Endodermal cell (in vitro differentiated cells): ENCODE measurements at regions not wholly inside any gene's neighbourhood (a gene's known extent, or its start where the extent isn't known, plus 50 kb on each side); places are given as distances from the start of the nearest gene placed in this dataset.

Experiments used
- DNase-seq: peaks from one replicate; pipeline ENCODE4 v3.0.0-alpha.2; 2017
- H3K27ac ChIP-seq: 2 replicates; pipeline ENCODE4 v1.5.1; 2013; ENCODE audit warnings: mild to moderate bottlenecking, low read depth, low read length, moderate library complexity
- H3K27me3 ChIP-seq: 2 replicates; pipeline ENCODE4 v1.6.1; 2013; ENCODE audit warnings: mild to moderate bottlenecking, low read length, moderate library complexity; ENCODE audit not compliant: insufficient read depth, control insufficient read depth, poor library complexity, severe bottlenecking
- H3K36me3 ChIP-seq: 2 replicates; pipeline ENCODE4 v1.7.0; 2013; ENCODE audit warnings: mild to moderate bottlenecking, low read length, moderate library complexity; ENCODE audit not compliant: control insufficient read depth, insufficient read depth
- H3K4me1 ChIP-seq: one replicate; pipeline ENCODE4 v1.7.0; 2013; ENCODE audit warnings: low read length; ENCODE audit not compliant: control insufficient read depth, insufficient read depth
- H3K4me3 ChIP-seq: 2 replicates; pipeline ENCODE4 v1.5.1; 2013; ENCODE audit warnings: mild to moderate bottlenecking, low read length, moderate library complexity
- H3K9ac ChIP-seq: 2 replicates; pipeline ENCODE4 v1.6.1; 2013; ENCODE audit warnings: mild to moderate bottlenecking, low read length, moderate library complexity; ENCODE audit not compliant: poor library complexity, severe bottlenecking; ENCODE audit errors: extremely low read depth
- H3K9me3 ChIP-seq: 2 replicates; pipeline ENCODE4 v1.6.1; 2013; ENCODE audit warnings: mild to moderate bottlenecking, low read length, moderate library complexity; ENCODE audit not compliant: control insufficient read depth
- H3K27ac Mint-ChIP-seq: 2 replicates; pipeline ENCODE4 v1.8.0; 2020; ENCODE audit warnings: mixed read lengths
- H3K27me3 Mint-ChIP-seq: 2 replicates; pipeline ENCODE4 v1.8.0; 2021; ENCODE audit warnings: mild to moderate bottlenecking, mixed read lengths; ENCODE audit not compliant: insufficient read depth
- H3K36me3 Mint-ChIP-seq: 2 replicates; pipeline ENCODE4 v1.8.0; 2020; ENCODE audit warnings: low read depth, mixed read lengths
- H3K4me1 Mint-ChIP-seq: 2 replicates; pipeline ENCODE4 v1.8.0; 2020; ENCODE audit warnings: mixed read lengths
- H3K4me3 Mint-ChIP-seq: 2 replicates; pipeline ENCODE4 v1.8.0; 2020; ENCODE audit warnings: mild to moderate bottlenecking, moderate library complexity, mixed read lengths
- H3K9me3 Mint-ChIP-seq: 2 replicates; pipeline ENCODE4 v1.8.0; 2020; ENCODE audit warnings: mild to moderate bottlenecking, mixed read lengths
- WGBS, 2 experiments: methylation state at CpG; one replicate each; pipeline versions ENCODE4 v1.1.5 to v1.1.7; 2013; ENCODE audit warnings: missing lambda C conversion rate in 2 of 2, mixed read lengths in 1 of 2; ENCODE audit not compliant: insufficient coverage in 1 of 2, insufficient read length in 1 of 2; 5-methylcytosine and 5-hydroxymethylcytosine counted together
- TF ChIP-seq, protein P1 (sequence below): fragments of 200-600 bp; sonication (generic); conservative IDR thresholded peaks from 2 replicates; pipeline ENCODE4 v1.5.0; 2021; ENCODE audit warnings: antibody characterized with exemption, mild to moderate bottlenecking

DNA sequence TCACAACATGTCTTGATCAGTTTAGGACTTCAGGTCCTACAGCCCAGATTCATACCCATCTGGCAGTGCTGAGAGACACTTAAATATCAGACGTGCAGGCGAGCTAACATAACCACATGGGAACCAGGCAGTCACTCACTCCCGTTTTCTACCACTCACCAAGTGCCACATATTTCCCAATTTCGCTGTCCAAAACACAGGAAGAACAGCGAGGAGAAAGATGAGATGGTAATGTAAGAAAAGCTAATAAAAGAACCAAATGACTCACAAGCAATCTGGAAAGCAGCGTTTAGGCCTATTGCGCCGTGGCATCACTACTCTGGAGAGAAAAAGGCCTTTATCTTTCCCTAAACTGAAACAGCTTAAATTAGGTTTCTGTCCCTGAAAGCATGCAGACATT lies 647.8 kb upstream of the SLC39A10 start:
- Mint-ChIP-seq H3K36me3 (no peaks in the 10 kb centered on the region), H3K9me3 (no peaks in the 10 kb centered on the region), H3K27ac (no peak overlapping the region), H3K4me1 (no peaks in the 10 kb centered on the region), H3K4me3 (no peak overlapping the region), H3K27me3 (no peaks in the 10 kb centered on the region)
- no peak overlapping the region for H3K9ac ChIP-seq
- no peak overlapping the region for H3K4me3 ChIP-seq
- H3K9me3 ChIP-seq = no peaks in the 10 kb centered on the region
- H3K27me3 ChIP-seq = no peaks in the 10 kb centered on the region
- no peaks in the 10 kb centered on the region for H3K4me1 ChIP-seq
- no peak for DNase-seq
- H3K36me3 ChIP-seq = no peaks in the 10 kb centered on the region
- 85 to 100% methylated on average over 3 to 8 of the region's 8 CpGs for WGBS, 2 experiments
- TF ChIP-seq, protein P1, sequence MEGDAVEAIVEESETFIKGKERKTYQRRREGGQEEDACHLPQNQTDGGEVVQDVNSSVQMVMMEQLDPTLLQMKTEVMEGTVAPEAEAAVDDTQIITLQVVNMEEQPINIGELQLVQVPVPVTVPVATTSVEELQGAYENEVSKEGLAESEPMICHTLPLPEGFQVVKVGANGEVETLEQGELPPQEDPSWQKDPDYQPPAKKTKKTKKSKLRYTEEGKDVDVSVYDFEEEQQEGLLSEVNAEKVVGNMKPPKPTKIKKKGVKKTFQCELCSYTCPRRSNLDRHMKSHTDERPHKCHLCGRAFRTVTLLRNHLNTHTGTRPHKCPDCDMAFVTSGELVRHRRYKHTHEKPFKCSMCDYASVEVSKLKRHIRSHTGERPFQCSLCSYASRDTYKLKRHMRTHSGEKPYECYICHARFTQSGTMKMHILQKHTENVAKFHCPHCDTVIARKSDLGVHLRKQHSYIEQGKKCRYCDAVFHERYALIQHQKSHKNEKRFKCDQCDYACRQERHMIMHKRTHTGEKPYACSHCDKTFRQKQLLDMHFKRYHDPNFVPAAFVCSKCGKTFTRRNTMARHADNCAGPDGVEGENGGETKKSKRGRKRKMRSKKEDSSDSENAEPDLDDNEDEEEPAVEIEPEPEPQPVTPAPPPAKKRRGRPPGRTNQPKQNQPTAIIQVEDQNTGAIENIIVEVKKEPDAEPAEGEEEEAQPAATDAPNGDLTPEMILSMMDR = no peak
- H3K27ac ChIP-seq = no peak overlapping the region

DNA sequence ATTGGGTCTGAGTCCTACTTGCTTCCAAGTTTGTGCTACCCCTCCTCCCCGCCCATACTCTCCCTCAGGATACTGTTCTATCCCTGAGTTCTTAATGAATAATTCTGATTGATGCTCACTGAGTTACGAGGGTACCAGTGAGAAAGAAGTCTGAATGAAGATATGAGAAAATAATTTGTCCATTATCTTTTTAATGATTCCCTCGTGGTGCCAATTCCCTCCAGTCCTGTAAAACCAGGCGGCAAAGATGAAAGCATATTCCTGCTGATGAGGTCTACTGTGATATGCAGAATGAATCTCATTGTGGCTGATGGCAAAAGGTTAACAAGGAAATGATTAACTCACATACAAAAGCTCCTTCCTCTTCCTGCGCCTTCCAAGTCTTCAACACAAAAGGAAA lies 650.2 kb upstream of the SLC39A10 start:
- Histone ChIP-seq H3K9me3 (no peaks in the 10 kb centered on the region), H3K36me3 (no peaks in the 10 kb centered on the region), H3K4me1 (no peaks in the 10 kb centered on the region), H3K27ac (no peak overlapping the region), H3K9ac (no peak overlapping the region), H3K27me3 (no peaks in the 10 kb centered on the region), H3K4me3 (no peak overlapping the region)
- 96 to 100% methylated on average over 1 to 4 of the region's 5 CpGs for WGBS, 2 experiments
- H3K9me3 Mint-ChIP-seq = no peaks in the 10 kb centered on the region
- H3K4me1 Mint-ChIP-seq = no peaks in the 10 kb centered on the region
- H3K27me3 Mint-ChIP-seq = no peaks in the 10 kb centered on the region
- TF ChIP-seq, protein P1 = no peak
- no peak for DNase-seq
- no peak overlapping the region for H3K27ac Mint-ChIP-seq
- no peaks in the 10 kb centered on the region for H3K36me3 Mint-ChIP-seq
- no peak overlapping the region for H3K4me3 Mint-ChIP-seq

DNA sequence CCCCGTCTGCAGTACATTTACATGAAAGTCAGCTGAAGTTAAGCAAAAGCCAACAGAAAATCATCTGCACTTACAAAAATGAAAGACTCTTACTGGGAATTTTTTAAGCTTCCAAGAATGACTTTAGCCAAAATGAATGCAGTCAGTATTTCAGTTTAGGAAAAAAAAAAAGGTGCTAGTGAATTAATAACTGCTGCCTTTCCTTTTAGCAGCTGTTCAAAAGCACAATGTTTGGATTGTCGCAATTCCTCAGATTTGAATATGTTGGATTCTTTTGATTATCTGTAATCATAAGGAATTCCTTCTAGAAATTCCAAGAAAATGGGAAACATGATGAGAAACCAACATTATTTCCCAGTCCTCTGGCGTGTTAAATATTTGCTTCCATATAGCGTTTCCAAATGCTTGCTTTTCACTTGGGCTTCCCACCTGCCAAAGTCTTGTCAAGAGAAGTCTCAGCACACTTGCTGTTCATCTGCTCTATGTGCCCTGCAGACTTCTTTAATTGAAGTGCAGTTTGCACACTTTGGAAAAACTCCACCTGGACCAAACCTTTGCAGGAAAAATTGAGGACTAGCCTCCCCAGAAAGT lies 653.0 kb upstream of the SLC39A10 start:
- 73 to 79% methylated on average over 2 to 4 of the region's 4 CpGs for WGBS, 2 experiments
- no peaks in the 10 kb centered on the region for H3K27me3 Mint-ChIP-seq
- Histone ChIP-seq H3K27me3 (no peaks in the 10 kb centered on the region), H3K27ac (no peak overlapping the region), H3K36me3 (no peaks in the 10 kb centered on the region), H3K9ac (no peak overlapping the region), H3K9me3 (no peaks in the 10 kb centered on the region), H3K4me1 (no peaks in the 10 kb centered on the region), H3K4me3 (no peak overlapping the region)
- DNase-seq = no peak
- H3K4me3 Mint-ChIP-seq = no peak overlapping the region
- TF ChIP-seq, protein P1 = no peak
- peaks cover 9% of the 10 kb centered on the region for H3K4me1 Mint-ChIP-seq
- no peaks in the 10 kb centered on the region for H3K36me3 Mint-ChIP-seq
- no peak overlapping the region for H3K27ac Mint-ChIP-seq
- H3K9me3 Mint-ChIP-seq = no peaks in the 10 kb centered on the region
